ENCODE measurements at regions not wholly inside any gene's neighbourhood (a gene's known extent, or its start where the extent isn't known, plus 50 kb on each side); places are given as distances from the start of the nearest gene placed in this dataset.
"Not testable (repeated sequence)": the region's sequence is repeated elsewhere in the genome, so short reads cannot be mapped to it uniquely, and the experiment has no call there.

DNA sequence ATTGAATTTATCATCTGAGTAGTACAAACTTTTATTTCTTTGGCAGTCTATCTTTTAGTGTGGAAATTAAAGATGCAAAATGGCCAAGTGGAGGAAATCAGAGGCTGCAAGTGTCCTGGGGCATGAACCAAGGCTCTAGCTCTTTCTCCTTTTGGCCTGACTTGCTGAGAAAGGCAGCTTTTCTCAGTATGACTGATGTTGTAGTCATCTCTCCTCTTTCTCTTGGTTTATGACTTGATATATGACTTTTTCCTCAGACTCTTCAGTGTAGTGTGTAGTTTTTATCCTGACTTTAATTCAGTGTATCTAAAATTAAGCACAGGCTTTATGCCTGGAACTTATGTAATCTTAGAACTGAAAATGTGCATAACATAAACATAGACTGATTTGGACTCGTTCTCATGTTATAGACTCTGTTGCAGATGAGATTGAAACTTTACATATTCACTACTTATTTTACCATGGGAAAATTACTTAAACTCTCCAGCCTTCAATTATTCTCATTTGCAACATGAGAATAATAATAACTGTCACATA lies 65.7 kb downstream of the SLITRK5 start:
- no peak for DNase-seq

DNA sequence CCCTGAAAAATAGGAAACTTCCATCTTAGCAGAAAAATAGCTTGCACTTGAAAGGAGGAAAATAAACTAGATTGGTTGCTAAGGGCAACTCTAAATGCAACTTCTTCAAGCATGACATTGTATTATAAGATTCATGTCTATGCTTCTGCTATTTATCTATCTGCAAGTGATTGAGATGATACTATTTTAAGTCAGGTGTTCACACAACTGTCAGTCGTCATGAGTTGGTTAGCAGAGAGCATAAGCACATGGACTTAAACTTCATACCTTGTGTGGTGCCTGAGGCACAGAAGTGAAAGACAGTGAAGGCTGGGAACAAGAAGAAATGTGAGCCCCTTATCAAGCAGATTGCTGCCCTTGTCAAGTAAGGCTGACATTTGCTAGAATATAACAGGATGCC lies 82.9 kb downstream of the SLITRK5 start:
- no peak for DNase-seq

DNA sequence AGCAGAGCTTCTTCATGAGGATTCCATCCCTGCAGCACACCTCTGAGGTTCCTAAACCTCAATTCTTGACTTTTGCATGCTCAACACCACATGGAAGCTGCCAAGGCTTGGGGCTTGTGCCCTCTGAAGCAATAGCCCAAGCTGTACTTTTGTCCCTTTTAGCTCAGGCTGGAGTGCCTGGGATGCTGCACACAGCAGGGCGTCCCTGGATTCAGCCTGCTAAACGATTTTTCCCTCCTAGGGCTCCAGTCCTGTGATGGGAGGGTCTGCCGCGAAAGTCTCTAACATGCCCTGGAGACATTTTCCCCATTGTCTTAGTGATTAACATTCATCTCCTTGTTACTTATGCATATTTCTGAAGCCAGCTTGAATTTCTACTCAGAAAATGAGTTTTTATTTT lies 98.3 kb downstream of the SLITRK5 start:
- DNase-seq = no peak

GRCh38 chr13:87777387-87777786 lies 106.2 kb downstream of the SLITRK5 start:
- no peak for DNase-seq

- DNase-seq = no peak
Measured at GRCh38 chr13:87778128-87778527, 107.0 kb downstream of the SLITRK5 start.

- no peak for DNase-seq
Measured at GRCh38 chr13:87779426-87779825, 108.3 kb downstream of the SLITRK5 start.

GRCh38 chr13:87783366-87783765 lies 112.2 kb downstream of the SLITRK5 start:
- DNase-seq = no peak

DNA sequence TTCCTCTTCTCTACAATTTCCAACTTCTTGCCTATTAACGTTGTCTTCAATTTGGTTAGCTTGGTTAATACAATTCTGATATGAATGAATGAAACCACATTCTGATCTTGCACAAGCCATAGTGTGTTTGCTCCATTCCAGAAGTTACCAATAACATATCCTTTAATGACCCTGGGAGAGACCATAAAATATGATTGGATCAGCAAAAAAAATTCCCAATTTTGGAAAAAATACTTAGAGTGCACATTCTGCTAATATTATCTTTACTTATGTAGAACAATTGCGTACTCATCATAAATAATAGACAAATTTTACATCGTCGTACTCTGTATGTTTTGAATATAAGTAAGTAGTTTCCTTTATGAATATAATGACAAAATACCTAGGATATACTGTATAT lies 117.2 kb downstream of the SLITRK5 start:
- DNase-seq = no peak

DNA sequence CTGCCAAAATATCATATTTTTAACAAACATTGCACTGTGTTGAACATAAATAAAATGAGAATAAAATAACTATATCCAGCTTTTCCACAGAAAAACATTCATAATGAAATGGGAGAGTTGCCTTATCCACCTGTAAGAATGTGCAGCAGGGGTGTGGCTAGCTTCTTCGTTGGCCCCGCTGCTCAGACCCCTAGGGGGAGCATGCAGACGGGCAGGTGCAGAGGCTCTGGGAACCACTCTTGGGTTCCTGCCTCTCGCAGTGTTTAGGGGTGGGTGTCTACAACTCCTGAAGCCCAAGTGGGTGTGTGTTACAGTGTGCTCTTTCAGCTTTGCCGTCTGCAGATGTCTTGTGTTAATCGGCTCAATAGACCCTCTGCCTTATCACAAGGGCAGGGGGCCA lies 121.7 kb downstream of the SLITRK5 start:
- DNase-seq = no peak

- DNase-seq = no peak
Measured at GRCh38 chr13:87798536-87798935, 127.4 kb downstream of the SLITRK5 start.

GRCh38 chr13:87810391-87810801 lies 139.2 kb downstream of the SLITRK5 start:
- DNase-seq = peak; percentile 48

DNA sequence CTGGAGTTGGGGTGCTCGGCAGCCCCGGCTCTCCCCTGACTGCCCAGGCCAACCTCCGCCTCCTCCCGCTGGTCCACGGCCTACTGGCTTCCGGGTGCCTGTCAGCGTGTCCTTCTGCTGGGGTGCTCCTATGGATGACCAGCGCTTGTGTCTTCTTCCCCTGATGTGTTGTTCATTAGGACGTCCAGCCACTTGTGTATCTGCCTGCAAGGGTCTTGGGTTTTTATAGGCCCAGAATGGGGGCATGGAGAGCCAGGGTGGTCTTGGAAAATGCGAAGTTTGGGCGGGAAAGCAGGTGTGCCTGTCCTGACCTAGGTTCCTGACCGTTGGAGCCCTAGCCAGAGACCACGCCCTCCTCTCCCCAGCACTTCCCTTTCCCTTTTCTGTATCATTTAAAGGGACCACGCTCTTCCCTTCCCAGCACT lies 139.8 kb downstream of the SLITRK5 start:
- DNase-seq = no peak

DNA sequence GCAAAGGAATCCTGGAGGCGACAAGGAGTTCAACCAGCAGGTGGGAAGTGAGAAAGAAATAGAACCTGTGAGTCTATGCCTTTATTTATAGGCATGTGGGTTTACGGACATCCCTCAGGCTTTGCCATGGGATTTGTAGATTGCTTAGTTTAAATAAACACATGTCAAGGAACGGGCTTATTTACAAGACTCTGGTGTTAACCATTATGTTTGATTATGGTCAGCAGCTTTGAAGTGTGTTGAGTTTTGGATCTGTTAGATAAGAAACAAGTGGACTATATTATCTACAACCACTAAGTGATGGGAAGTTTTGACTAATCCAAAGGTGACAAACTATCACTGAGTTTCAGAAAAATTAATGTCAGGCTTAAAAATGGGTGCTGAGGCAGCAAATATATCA lies 143.2 kb downstream of the SLITRK5 start:
- DNase-seq = no peak

GRCh38 chr13:87820241-87820640 lies 149.1 kb downstream of the SLITRK5 start:
- no peak for DNase-seq

GRCh38 chr13:87821512-87821911 lies 150.3 kb downstream of the SLITRK5 start:
- no peak for DNase-seq

DNA sequence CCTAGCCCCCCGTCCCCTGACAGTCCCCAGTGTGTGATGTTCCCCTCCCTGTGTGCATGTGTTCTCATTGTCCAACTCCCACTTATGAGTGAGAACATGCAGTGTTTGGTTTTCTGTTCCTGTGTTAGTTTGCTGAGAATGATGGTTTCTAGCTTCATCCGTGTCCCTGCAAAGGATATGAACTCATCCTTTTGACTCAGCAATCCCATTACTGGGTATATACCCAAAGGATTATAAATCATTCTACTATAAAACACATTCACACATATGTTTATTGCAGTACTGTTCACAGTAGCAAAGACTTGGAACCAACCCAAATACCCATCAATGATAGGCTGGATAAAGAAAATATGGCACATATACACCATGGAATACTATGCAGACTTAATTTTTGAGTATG lies 155.1 kb downstream of the SLITRK5 start:
- not testable (repeated sequence) for DNase-seq

GRCh38 chr13:87827479-87827878 lies 156.3 kb downstream of the SLITRK5 start:
- no peak for DNase-seq

- DNase-seq = no peak
Measured at GRCh38 chr13:87837522-87837921, 166.4 kb downstream of the SLITRK5 start.

GRCh38 chr13:87837946-87838345 lies 166.8 kb downstream of the SLITRK5 start:
- DNase-seq = no peak

DNA sequence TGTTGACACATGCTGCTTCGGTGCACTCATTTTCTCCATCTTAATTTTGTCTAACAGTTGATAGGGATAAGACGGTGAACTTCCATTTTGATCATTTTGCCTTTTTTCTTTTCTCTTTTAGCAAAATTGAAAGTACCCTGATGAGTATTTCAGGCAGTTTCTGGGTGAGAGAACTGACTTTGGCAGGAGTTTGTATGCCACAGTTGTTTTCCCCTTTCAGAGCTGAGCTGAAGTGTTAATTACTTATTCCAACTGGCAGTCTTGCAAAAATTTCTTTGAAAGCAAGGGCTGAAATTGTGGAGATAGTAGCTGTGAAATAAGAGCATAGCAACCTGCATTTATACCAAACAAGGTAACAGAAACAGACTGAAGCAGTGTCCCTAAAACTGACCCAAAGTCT lies 180.2 kb downstream of the SLITRK5 start:
- DNase-seq = no peak

GRCh38 chr13:87855553-87855952 lies 184.4 kb downstream of the SLITRK5 start:
- no peak for DNase-seq

DNA sequence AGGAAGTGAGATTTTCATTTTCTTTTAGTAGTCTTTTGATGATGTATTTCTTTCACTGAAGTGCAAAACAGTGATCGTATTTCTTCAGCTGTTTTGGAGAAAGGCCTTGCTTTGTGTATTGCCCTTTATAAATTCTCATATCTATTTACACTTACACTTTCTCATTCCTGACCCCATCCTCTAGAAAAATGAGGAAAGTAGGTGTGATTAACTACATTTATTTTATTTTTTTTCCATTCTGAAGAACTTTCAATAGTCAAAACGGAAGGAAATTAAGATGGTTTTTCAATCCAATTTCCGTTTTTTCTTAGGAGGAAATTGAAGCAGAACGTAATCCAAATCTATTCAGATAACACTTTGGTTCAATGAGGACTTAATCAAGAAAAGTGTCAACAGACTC lies 188.1 kb downstream of the SLITRK5 start:
- no peak for DNase-seq

DNA sequence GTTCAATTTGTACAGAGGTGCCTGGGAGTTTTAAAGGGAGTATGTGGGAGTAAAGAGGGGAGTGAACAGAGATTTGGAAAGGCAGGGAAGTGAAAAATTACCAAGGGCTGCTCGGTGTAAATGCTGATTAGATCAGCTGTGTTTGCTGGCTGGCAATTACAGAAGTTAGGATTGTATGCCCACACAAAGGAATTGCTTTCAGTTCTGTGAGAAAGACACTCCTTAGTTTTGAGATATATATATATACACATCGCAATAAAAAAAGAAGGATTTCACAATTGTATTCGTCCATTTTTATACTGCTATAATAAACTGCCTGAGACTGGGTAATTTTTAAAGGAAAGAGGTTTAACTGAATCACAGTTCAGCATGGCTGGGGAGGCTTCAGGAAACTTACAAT lies 196.3 kb downstream of the SLITRK5 start:
- DNase-seq = no peak

- DNase-seq = no peak
Measured at GRCh38 chr13:87868731-87869130, 197.6 kb downstream of the SLITRK5 start.

GRCh38 chr13:87872813-87873212 lies 201.6 kb downstream of the SLITRK5 start:
- no peak for DNase-seq

DNA sequence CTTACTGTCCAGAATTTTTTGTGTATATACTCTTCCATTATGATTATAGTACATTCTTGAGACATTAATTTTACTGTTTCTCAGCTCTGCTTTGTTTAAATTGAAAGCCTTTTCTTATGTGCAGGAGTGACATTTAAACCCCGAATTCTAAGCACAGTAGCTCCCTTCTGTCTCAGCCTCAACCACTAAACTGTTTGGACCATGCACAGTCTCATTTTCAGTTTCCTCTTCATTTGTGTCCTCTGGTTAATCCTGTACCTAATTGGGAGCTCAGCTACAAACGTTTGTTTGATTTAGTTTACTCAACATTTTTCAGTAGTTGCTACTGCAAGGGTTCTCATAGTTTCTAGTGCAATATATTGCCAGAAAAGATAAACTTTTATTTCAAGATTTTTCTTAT lies 206.3 kb downstream of the SLITRK5 start:
- no peak for DNase-seq

Measured in NCI-H1694 treated with DMSO at 0.1 percent for 48 hours (cell line).